ENCODE measurements at regions not wholly inside any gene's neighbourhood (a gene's known extent, or its start where the extent isn't known, plus 50 kb on each side); places are given as distances from the start of the nearest gene placed in this dataset.

- no peak for ATAC-seq (ENCODE audit: poor library complexity)
These were observed 436.0 kb upstream of the CDH9 start for GRCh38 chr5:27474395-27474794.

DNA sequence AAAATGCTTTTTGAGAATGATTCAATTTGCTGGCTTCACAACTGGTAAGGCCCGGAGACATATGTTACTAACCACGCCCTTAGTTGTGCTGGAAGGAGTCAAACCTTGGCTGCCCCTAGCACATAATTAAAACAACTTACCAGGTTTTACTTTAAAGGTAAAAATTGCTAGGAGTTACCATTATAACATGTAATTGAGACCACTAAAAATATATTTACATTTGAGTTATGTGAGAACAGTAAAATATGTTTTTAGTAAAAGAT lies 435.6 kb upstream of the CDH9 start:
- Histone ChIP-seq H3K27me3 (ENCODE audit: control insufficient read depth in 1 of 2, insufficient read depth in 2 of 2, low read length in 2 of 2) (no peaks in the 10 kb centered on the region), H3K36me3 (ENCODE audit: insufficient read depth, low read length) (no peaks in the 10 kb centered on the region), H3K9me3 (ENCODE audit: control insufficient read depth in 1 of 2, insufficient read depth in 1 of 2, low read length in 2 of 2) (peaks cover 0 to 7% of the 10 kb centered on the region in 2 experiments), H3K4me3 (ENCODE audit: low read length) (no peak overlapping the region), H3K27ac (ENCODE audit: low read depth in 1 of 2, low read length in 2 of 2) (no peak overlapping the region), H3K4me1 (ENCODE audit: insufficient read depth, low read length) (no peaks in the 10 kb centered on the region)
- H3K27ac Mint-ChIP-seq = no peak overlapping the region
- CTCF ChIA-PET = no interaction called here
- H3K9me3 Mint-ChIP-seq = peaks cover 11% of the 10 kb centered on the region
- ATAC-seq (ENCODE audit: poor library complexity) (no peak), DNase-seq (no peak)
- POLR2A ChIA-PET = no interaction called here
- intact Hi-C loops (cut with DNase I, micrococcal nuclease) = no loop called here
- H3K4me1 Mint-ChIP-seq (ENCODE audit: low read depth) = no peaks in the 10 kb centered on the region
- no peaks in the 10 kb centered on the region for H3K36me3 Mint-ChIP-seq (ENCODE audit: low read depth)
- no peak overlapping the region for H3K4me3 Mint-ChIP-seq
- TF ChIP-seq, protein P1, sequence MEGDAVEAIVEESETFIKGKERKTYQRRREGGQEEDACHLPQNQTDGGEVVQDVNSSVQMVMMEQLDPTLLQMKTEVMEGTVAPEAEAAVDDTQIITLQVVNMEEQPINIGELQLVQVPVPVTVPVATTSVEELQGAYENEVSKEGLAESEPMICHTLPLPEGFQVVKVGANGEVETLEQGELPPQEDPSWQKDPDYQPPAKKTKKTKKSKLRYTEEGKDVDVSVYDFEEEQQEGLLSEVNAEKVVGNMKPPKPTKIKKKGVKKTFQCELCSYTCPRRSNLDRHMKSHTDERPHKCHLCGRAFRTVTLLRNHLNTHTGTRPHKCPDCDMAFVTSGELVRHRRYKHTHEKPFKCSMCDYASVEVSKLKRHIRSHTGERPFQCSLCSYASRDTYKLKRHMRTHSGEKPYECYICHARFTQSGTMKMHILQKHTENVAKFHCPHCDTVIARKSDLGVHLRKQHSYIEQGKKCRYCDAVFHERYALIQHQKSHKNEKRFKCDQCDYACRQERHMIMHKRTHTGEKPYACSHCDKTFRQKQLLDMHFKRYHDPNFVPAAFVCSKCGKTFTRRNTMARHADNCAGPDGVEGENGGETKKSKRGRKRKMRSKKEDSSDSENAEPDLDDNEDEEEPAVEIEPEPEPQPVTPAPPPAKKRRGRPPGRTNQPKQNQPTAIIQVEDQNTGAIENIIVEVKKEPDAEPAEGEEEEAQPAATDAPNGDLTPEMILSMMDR (IDR thresholded peaks at IDR 0.05) = no peak
- no peaks in the 10 kb centered on the region for H3K27me3 Mint-ChIP-seq

More at GRCh38 chr5:27474395-27474794, 436.0 kb upstream of the CDH9 start:
- Histone ChIP-seq H3K4me1 (ENCODE audit: insufficient read depth, low read length) (no peaks in the 10 kb centered on the region), H3K27ac (ENCODE audit: low read depth in 1 of 2, low read length in 2 of 2) (no peak overlapping the region), H3K9me3 (ENCODE audit: control insufficient read depth in 1 of 2, insufficient read depth in 1 of 2, low read length in 2 of 2) (peaks cover 0 to 7% of the 10 kb centered on the region in 2 experiments), H3K4me3 (ENCODE audit: low read length) (no peak overlapping the region), H3K36me3 (ENCODE audit: insufficient read depth, low read length) (no peaks in the 10 kb centered on the region), H3K27me3 (ENCODE audit: control insufficient read depth in 1 of 2, insufficient read depth in 2 of 2, low read length in 2 of 2) (no peaks in the 10 kb centered on the region)
- H3K4me3 Mint-ChIP-seq = no peak overlapping the region
- no peaks in the 10 kb centered on the region for H3K4me1 Mint-ChIP-seq (ENCODE audit: low read depth)
- ChIA-PET CTCF (no interaction called here), POLR2A (no interaction called here)
- intact Hi-C loops (cut with DNase I, micrococcal nuclease) = no loop called here
- peaks cover 11% of the 10 kb centered on the region for H3K9me3 Mint-ChIP-seq
- TF ChIP-seq, protein P1 (IDR thresholded peaks at IDR 0.05) = no peak
- H3K27ac Mint-ChIP-seq = no peak overlapping the region
- no peaks in the 10 kb centered on the region for H3K27me3 Mint-ChIP-seq
- no peak for DNase-seq
- H3K36me3 Mint-ChIP-seq (ENCODE audit: low read depth) = no peaks in the 10 kb centered on the region

DNA sequence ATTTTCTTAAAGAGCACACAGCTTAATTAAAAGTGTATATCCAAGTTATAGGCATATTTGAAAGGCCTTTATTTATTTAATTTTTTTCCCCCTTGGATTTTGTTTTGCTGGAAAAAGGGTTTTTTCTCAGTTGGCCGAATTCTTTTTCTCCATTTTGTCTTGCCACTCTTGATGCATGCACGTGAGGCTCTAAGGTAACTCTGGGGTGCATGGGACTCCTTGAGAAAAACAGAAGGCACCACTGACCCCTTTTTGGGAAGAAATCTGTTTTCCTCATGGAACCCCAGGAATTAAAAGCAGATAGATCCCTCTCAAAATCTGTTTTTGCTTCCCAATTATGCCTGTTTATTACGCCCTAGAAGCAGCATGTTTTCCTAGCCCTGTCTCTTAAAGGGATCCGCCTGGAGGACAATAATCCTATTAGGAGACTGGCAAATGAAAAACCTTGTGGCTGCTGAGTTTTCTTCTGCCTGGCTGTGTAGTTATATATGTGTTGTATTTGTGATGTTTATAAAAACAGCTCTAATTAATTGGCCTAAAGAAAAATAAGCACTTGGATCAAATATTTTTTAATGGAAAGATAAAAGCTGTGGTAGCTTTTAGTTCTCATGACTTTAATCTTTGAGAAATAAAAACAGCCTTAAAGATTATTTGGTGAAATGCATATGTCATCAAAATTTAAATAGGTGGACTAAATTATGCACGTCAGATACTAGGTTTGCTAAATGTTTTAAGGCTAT lies 435.1 kb upstream of the CDH9 start:
- CTCF ChIA-PET = no interaction called here
- H3K4me1 ChIP-seq (ENCODE audit: insufficient read depth, low read length) = no peaks in the 10 kb centered on the region
- no peaks in the 10 kb centered on the region for H3K27me3 Mint-ChIP-seq

More for the DNA sequence above, 435.1 kb upstream of the CDH9 start:
- H3K36me3 ChIP-seq (ENCODE audit: insufficient read depth, low read length) = no peaks in the 10 kb centered on the region
- POLR2A ChIA-PET = no interaction called here
- Mint-ChIP-seq H3K4me3 (no peak overlapping the region), H3K36me3 (ENCODE audit: low read depth) (no peaks in the 10 kb centered on the region), H3K4me1 (ENCODE audit: low read depth) (no peaks in the 10 kb centered on the region), H3K27ac (no peak overlapping the region), H3K9me3 (peaks cover 11% of the 10 kb centered on the region)
- TF ChIP-seq, protein P1 (IDR thresholded peaks at IDR 0.05) = no peak
- H3K27ac ChIP-seq (ENCODE audit: low read depth in 1 of 2, low read length in 2 of 2) = no peak overlapping the region
- ATAC-seq (ENCODE audit: poor library complexity) (no peak), DNase-seq (no peak)
- no peak overlapping the region for H3K4me3 ChIP-seq (ENCODE audit: low read length)
- no peaks in the 10 kb centered on the region for H3K27me3 ChIP-seq (ENCODE audit: control insufficient read depth in 1 of 2, insufficient read depth in 2 of 2, low read length in 2 of 2)
- H3K9me3 ChIP-seq (ENCODE audit: control insufficient read depth in 1 of 2, insufficient read depth in 1 of 2, low read length in 2 of 2) = peaks cover 0 to 7% of the 10 kb centered on the region in 2 experiments
- intact Hi-C loops (cut with DNase I, micrococcal nuclease) = no loop called here

All from CD4-positive, alpha-beta T cell (primary cell).